Adrenal gland (tissue), 9 donors: ENCODE measurements at regions not wholly inside any gene's neighbourhood (a gene's known extent, or its start where the extent isn't known, plus 50 kb on each side); places are given as distances from the start of the nearest gene placed in this dataset.

Source experiments
- DNase-seq, 7 donors: peaks; one replicate each; pipeline ENCODE4 v3.0.0-alpha.2; 2019 to 2020
- H3K27ac ChIP-seq, 5 donors: fragments of 200-600 bp; sonication (generic) in 4 of 5; 1 replicate in 3 of 5; 2 replicates in 2 of 5; pipeline versions ENCODE4 v1.5.1 to v1.8.0; 2016 to 2020; ENCODE audit warnings: mild to moderate bottlenecking in 1 of 5
- H3K27me3 ChIP-seq: fragments of 200-600 bp; 2 replicates; pipeline ENCODE4 v1.8.0; 2021
- H3K36me3 ChIP-seq, 2 donors: fragments of 200-600 bp; replicated peaks in 1 of 2; 1 replicate in 1 of 2; 2 replicates in 1 of 2; pipeline versions ENCODE4 v1.5.1 to v1.8.0; 2018 to 2022
- H3K4me1 ChIP-seq, 2 donors: fragments of 200-600 bp; replicated peaks in 1 of 2; 1 replicate in 1 of 2; 2 replicates in 1 of 2; pipeline versions ENCODE4 v1.5.1 to v1.8.0; 2018 to 2021
- H3K4me3 ChIP-seq, 4 donors: fragments of 200-600 bp; sonication (generic) in 3 of 4; one replicate each; pipeline ENCODE4 v1.5.1; 2016 to 2018
- H3K9me3 ChIP-seq, 3 donors: fragments of 200-600 bp; sonication (generic) in 1 of 3; replicated peaks in 1 of 3; 1 replicate in 2 of 3; 2 replicates in 1 of 3; pipeline versions ENCODE4 v1.5.1 to v1.8.0; 2016 to 2021
- CTCF ChIP-seq, 6 experiments: fragments of 450-650 bp in 4 of 6; fragments of 200-600 bp in 2 of 6; sonication (generic) in 1 of 6; IDR thresholded peaks; 1 replicate in 5 of 6; 2 replicates in 1 of 6; pipeline versions ENCODE4 v1.5.1 to v1.8.0; 2016 to 2021; ENCODE audit warnings: antibody characterized with exemption in 6 of 6, mild to moderate bottlenecking in 2 of 6, moderate library complexity in 1 of 6
- POLR2A ChIP-seq, 2 donors: fragments of 450-650 bp; IDR thresholded peaks; one replicate each; pipeline ENCODE4 v1.6.1; 2017; ENCODE audit warnings: antibody characterized with exemption in 2 of 2, mild to moderate bottlenecking in 2 of 2, moderate library complexity in 1 of 2
- WGBS, 4 donors: extraction: QIAGEN DNeasy Blood & Tissue Kit in 2 of 4; methylation state at CpG; one replicate each; pipeline versions ENCODE4 v1.1.5 to v1.1.7; 2013 to 2017; 5-methylcytosine and 5-hydroxymethylcytosine counted together
- intact Hi-C, 2 donors: fragments of 100-400 bp; cut with DNase I; formaldehyde crosslinking; loops; one replicate each; pipeline versions ENCODE4 v1.14.1 to v1.15.0; 2022 to 2023
- donor health status: healthy with polysubstance abuse.
- donor health status: Bipolar disorder and iron deficiency.
- donor health status: DM: yes; HTN: yes; CAD: no.
- donor health status: DM: no; HTN: no; CAD: no.
- donor health status: DM: no; HTN: no; CAD: no.

GRCh38 chr10:124278356-124278755 lies 140.4 kb downstream of the OAT start:
- no peak for TF ChIP-seq POLR2A (IDR thresholded peaks at IDR 0.05)
- TF ChIP-seq CTCF (IDR thresholded peaks at IDR 0.05), result no peak
- Histone ChIP-seq H3K4me1 (no peaks in the 10 kb centered on the region), H3K9me3 (peaks cover 0 to 9% (median 0%) of the 10 kb centered on the region in 3 donors)

DNA sequence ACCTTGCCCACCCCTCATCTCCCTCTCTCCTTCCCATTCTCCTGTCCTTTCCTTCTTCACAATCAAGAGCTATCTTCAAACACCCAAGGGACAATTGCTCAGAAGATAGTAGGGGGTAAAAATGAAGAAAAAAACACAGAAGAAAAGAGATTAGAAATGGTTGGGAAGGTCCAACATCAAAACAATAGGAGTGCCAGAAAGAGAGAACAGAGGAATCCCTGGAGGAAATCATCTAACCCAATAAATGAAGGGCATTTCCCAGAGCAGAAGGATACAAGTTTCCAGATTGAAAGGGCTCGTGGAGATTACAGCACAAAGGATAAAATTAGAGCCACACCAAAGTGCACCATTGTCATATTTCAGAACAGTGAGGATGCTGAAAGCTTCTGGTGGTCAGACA lies 145.6 kb downstream of the OAT start:
- no peaks in the 10 kb centered on the region for H3K27me3 ChIP-seq
- H3K27ac ChIP-seq, result no peak overlapping the region
- H3K4me3 ChIP-seq, result no peak overlapping the region
- intact Hi-C loops, result no loop called here
- TF ChIP-seq POLR2A (IDR thresholded peaks at IDR 0.05) (no peak), CTCF (IDR thresholded peaks at IDR 0.05) (no peak)
- H3K9me3 ChIP-seq, result peaks cover 0 to 16% (median 0%) of the 10 kb centered on the region in 3 donors
- no peak for DNase-seq
- no peaks in the 10 kb centered on the region for H3K36me3 ChIP-seq
- 41 to 50% (median 49%) methylated on average over 1 of the region's 1 CpG for WGBS, 4 donors
- no peaks in the 10 kb centered on the region for H3K4me1 ChIP-seq

More at GRCh38 chr10:124278356-124278755, 140.4 kb downstream of the OAT start:
- Histone ChIP-seq H3K36me3 (no peaks in the 10 kb centered on the region), H3K27ac (no peak overlapping the region), H3K27me3 (no peaks in the 10 kb centered on the region), H3K4me3 (no peak overlapping the region)
- WGBS, 4 donors, result 90 to 93% (median 91%) methylated on average over 5 of the region's 5 CpGs
- intact Hi-C loops, result no loop called here
- DNase-seq, result no peak

- DNase-seq, result no peak
- intact Hi-C loops, result no loop called here
Observed at GRCh38 chr10:124271676-124272075, 147.0 kb downstream of the OAT start.

GRCh38 chr10:124270530-124271327 lies 148.0 kb downstream of the OAT start:
- 44 to 58% (median 56%) methylated on average over 7 to 8 of the region's 8 CpGs for WGBS, 4 donors

More at GRCh38 chr10:124271676-124272075, 147.0 kb downstream of the OAT start:
- Histone ChIP-seq H3K4me1 (no peaks in the 10 kb centered on the region), H3K27ac (no peak overlapping the region), H3K27me3 (no peaks in the 10 kb centered on the region), H3K9me3 (peaks cover 0 to 16% (median 0%) of the 10 kb centered on the region in 3 donors), H3K4me3 (no peak overlapping the region), H3K36me3 (no peaks in the 10 kb centered on the region)
- 82 to 87% (median 84%) methylated on average over 4 of the region's 4 CpGs for WGBS, 4 donors
- TF ChIP-seq CTCF (IDR thresholded peaks at IDR 0.05) (no peak), POLR2A (IDR thresholded peaks at IDR 0.05) (no peak)

More at GRCh38 chr10:124270530-124271327, 148.0 kb downstream of the OAT start:
- no peaks in the 10 kb centered on the region for H3K27me3 ChIP-seq
- TF ChIP-seq CTCF (IDR thresholded peaks at IDR 0.05) (no peak), POLR2A (IDR thresholded peaks at IDR 0.05) (no peak)
- H3K27ac ChIP-seq, result no peak overlapping the region
- intact Hi-C loops, result no loop called here
- H3K36me3 ChIP-seq, result no peaks in the 10 kb centered on the region
- no peak overlapping the region for H3K4me3 ChIP-seq
- peaks cover 0 to 16% (median 0%) of the 10 kb centered on the region in 3 donors for H3K9me3 ChIP-seq
- no peak for DNase-seq
- H3K4me1 ChIP-seq, result no peaks in the 10 kb centered on the region
